ENCODE measurements at regions not wholly inside any gene's neighbourhood (a gene's known extent, or its start where the extent isn't known, plus 50 kb on each side); places are given as distances from the start of the nearest gene placed in this dataset.
A peak's percentile ranks its signal among the peaks of the same experiment; 100 is the strongest.
"Not testable (repeated sequence)": the region's sequence is repeated elsewhere in the genome, so short reads cannot be mapped to it uniquely, and the experiment has no call there.

GRCh38 chr4:57182132-57182874, 72.1 kb upstream of the IGFBP7 start:
- no peak for DNase-seq
- no peaks in the 10 kb centered on the region for H3K79me2 ChIP-seq (ENCODE audit: control insufficient read depth, insufficient read depth, low read length)
- H2BK5ac ChIP-seq (ENCODE audit: low read length) = no peak overlapping the region
- no peak overlapping the region for H4K5ac ChIP-seq (ENCODE audit: low read length)
- no peak overlapping the region for H2AK5ac ChIP-seq (ENCODE audit: low read length)
- H3K23ac ChIP-seq (ENCODE audit: low read length) = no peak overlapping the region
- no CpG with 5 or more reads among the region's 8 CpGs for WGBS (ENCODE audit: extremely low coverage, insufficient coverage, low lambda C conversion rate)
- H3K4me2 ChIP-seq (ENCODE audit: low read length) = no peak overlapping the region
- no peak overlapping the region for H2BK15ac ChIP-seq (replicated peaks; ENCODE audit: low read depth)
- no peak overlapping the region for H3K4ac ChIP-seq (ENCODE audit: low read depth, low read length)
- H3K4me1 ChIP-seq (ENCODE audit: control insufficient read depth, low read depth, low read length) = no peaks in the 10 kb centered on the region
- no peak overlapping the region for H3K27ac ChIP-seq (ENCODE audit: low read depth, low read length)
- H3K4me3 ChIP-seq (ENCODE audit: low read length) = no peak overlapping the region
- no peak overlapping the region for H3K18ac ChIP-seq (ENCODE audit: low read length)
- no peak overlapping the region for H4K8ac ChIP-seq (ENCODE audit: low read depth, low read length)
- H3K36me3 ChIP-seq (ENCODE audit: control insufficient read depth, insufficient read depth, low read length) = no peaks in the 10 kb centered on the region
- H2BK120ac ChIP-seq (ENCODE audit: low read depth, low read length) = no peak overlapping the region
- no peaks in the 10 kb centered on the region for H3K27me3 ChIP-seq (ENCODE audit: insufficient read depth, low read length, poor library complexity)
- no peak overlapping the region for H3K56ac ChIP-seq (ENCODE audit: low read length)
- no peak overlapping the region for H3K9ac ChIP-seq (ENCODE audit: low read length)
- H3K79me1 ChIP-seq (ENCODE audit: low read length) = no peaks in the 10 kb centered on the region

GRCh38 chr4:57173136-57173535, 63.0 kb upstream of the IGFBP7 start:
- not testable (repeated sequence) for H3K27me3 ChIP-seq (ENCODE audit: insufficient read depth, low read length, poor library complexity); H3K9ac ChIP-seq (ENCODE audit: low read length); H2AK5ac ChIP-seq (ENCODE audit: low read length); H3K27ac ChIP-seq (ENCODE audit: low read depth, low read length); H3K23ac ChIP-seq (ENCODE audit: low read length); H2BK15ac ChIP-seq (replicated peaks; ENCODE audit: low read depth); H3K36me3 ChIP-seq (ENCODE audit: control insufficient read depth, insufficient read depth, low read length); H3K56ac ChIP-seq (ENCODE audit: low read length); H3K4me2 ChIP-seq (ENCODE audit: low read length); H3K18ac ChIP-seq (ENCODE audit: low read length); DNase-seq; H3K4me3 ChIP-seq (ENCODE audit: low read length); H3K79me2 ChIP-seq (ENCODE audit: control insufficient read depth, insufficient read depth, low read length); H2BK120ac ChIP-seq (ENCODE audit: low read depth, low read length); H3K4ac ChIP-seq (ENCODE audit: low read depth, low read length); H3K4me1 ChIP-seq (ENCODE audit: control insufficient read depth, low read depth, low read length); H4K8ac ChIP-seq (ENCODE audit: low read depth, low read length); H2BK5ac ChIP-seq (ENCODE audit: low read length); H3K79me1 ChIP-seq (ENCODE audit: low read length); H4K5ac ChIP-seq (ENCODE audit: low read length)
- no CpG with 5 or more reads among the region's 30 CpGs for whole genome bisulfite sequencing (ENCODE audit: extremely low coverage, insufficient coverage, low lambda C conversion rate)

GRCh38 chr4:57172065-57172464, 61.9 kb upstream of the IGFBP7 start:
- H4K5ac ChIP-seq (ENCODE audit: low read length) = no peak overlapping the region
- no peak overlapping the region for H4K8ac ChIP-seq (ENCODE audit: low read depth, low read length)
- DNase-seq = no peak
- no peaks in the 10 kb centered on the region for H3K79me1 ChIP-seq (ENCODE audit: low read length)
- H3K79me2 ChIP-seq (ENCODE audit: control insufficient read depth, insufficient read depth, low read length) = no peaks in the 10 kb centered on the region
- no peaks in the 10 kb centered on the region for H3K36me3 ChIP-seq (ENCODE audit: control insufficient read depth, insufficient read depth, low read length)
- H3K27me3 ChIP-seq (ENCODE audit: insufficient read depth, low read length, poor library complexity) = no peaks in the 10 kb centered on the region
- H3K4me3 ChIP-seq (ENCODE audit: low read length) = no peak overlapping the region
- H3K23ac ChIP-seq (ENCODE audit: low read length) = no peak overlapping the region
- H2BK15ac ChIP-seq (replicated peaks; ENCODE audit: low read depth) = no peak overlapping the region
- no peak overlapping the region for H3K4me2 ChIP-seq (ENCODE audit: low read length)
- WGBS (ENCODE audit: extremely low coverage, insufficient coverage, low lambda C conversion rate) = no CpG with 5 or more reads among the region's 3 CpGs
- H3K56ac ChIP-seq (ENCODE audit: low read length) = no peak overlapping the region
- H2BK5ac ChIP-seq (ENCODE audit: low read length) = no peak overlapping the region
- no peak overlapping the region for H3K18ac ChIP-seq (ENCODE audit: low read length)
- H3K27ac ChIP-seq (ENCODE audit: low read depth, low read length) = no peak overlapping the region
- H2AK5ac ChIP-seq (ENCODE audit: low read length) = no peak overlapping the region
- H3K4ac ChIP-seq (ENCODE audit: low read depth, low read length) = no peak overlapping the region
- no peaks in the 10 kb centered on the region for H3K4me1 ChIP-seq (ENCODE audit: control insufficient read depth, low read depth, low read length)
- H3K9ac ChIP-seq (ENCODE audit: low read length) = no peak overlapping the region
- no peak overlapping the region for H2BK120ac ChIP-seq (ENCODE audit: low read depth, low read length)

GRCh38 chr4:57168982-57169381, 58.8 kb upstream of the IGFBP7 start:
- Histone ChIP-seq H3K79me2 (ENCODE audit: control insufficient read depth, insufficient read depth, low read length) (no peaks in the 10 kb centered on the region), H2BK15ac (replicated peaks; ENCODE audit: low read depth) (no peak overlapping the region), H3K36me3 (ENCODE audit: control insufficient read depth, insufficient read depth, low read length) (no peaks in the 10 kb centered on the region), H3K27me3 (ENCODE audit: insufficient read depth, low read length, poor library complexity) (no peaks in the 10 kb centered on the region), H4K8ac (ENCODE audit: low read depth, low read length) (no peak overlapping the region), H3K9ac (ENCODE audit: low read length) (no peak overlapping the region), H3K27ac (ENCODE audit: low read depth, low read length) (peak overlapping the region; percentile 33), H4K5ac (ENCODE audit: low read length) (no peak overlapping the region), H3K4me2 (ENCODE audit: low read length) (no peak overlapping the region), H3K23ac (ENCODE audit: low read length) (no peak overlapping the region), H3K4ac (ENCODE audit: low read depth, low read length) (no peak overlapping the region), H2BK120ac (ENCODE audit: low read depth, low read length) (no peak overlapping the region), H3K4me3 (ENCODE audit: low read length) (no peak overlapping the region), H3K56ac (ENCODE audit: low read length) (no peak overlapping the region), H2BK5ac (ENCODE audit: low read length) (no peak overlapping the region), H3K79me1 (ENCODE audit: low read length) (no peaks in the 10 kb centered on the region), H3K18ac (ENCODE audit: low read length) (no peak overlapping the region), H2AK5ac (ENCODE audit: low read length) (no peak overlapping the region), H3K4me1 (ENCODE audit: control insufficient read depth, low read depth, low read length) (no peaks in the 10 kb centered on the region)
- no CpG with 5 or more reads among the region's 3 CpGs for WGBS (ENCODE audit: extremely low coverage, insufficient coverage, low lambda C conversion rate)
- DNase-seq = peak; percentile 75

GRCh38 chr4:57163530-57164459, 53.6 kb upstream of the IGFBP7 start:
- no CpG with 5 or more reads among the region's 61 CpGs for WGBS (ENCODE audit: extremely low coverage, insufficient coverage, low lambda C conversion rate)
- no peak overlapping the region for H3K4ac ChIP-seq (ENCODE audit: low read depth, low read length)
- H2AK5ac ChIP-seq (ENCODE audit: low read length) = no peak overlapping the region
- no peaks in the 10 kb centered on the region for H3K36me3 ChIP-seq (ENCODE audit: control insufficient read depth, insufficient read depth, low read length)
- H3K79me1 ChIP-seq (ENCODE audit: low read length) = no peaks in the 10 kb centered on the region
- no peak overlapping the region for H3K27ac ChIP-seq (ENCODE audit: low read depth, low read length)
- no peak overlapping the region for H2BK5ac ChIP-seq (ENCODE audit: low read length)
- H2BK120ac ChIP-seq (ENCODE audit: low read depth, low read length) = no peak overlapping the region
- peak overlapping the region; percentile 70 for H3K9ac ChIP-seq (ENCODE audit: low read length)
- no peak overlapping the region for H2BK15ac ChIP-seq (replicated peaks; ENCODE audit: low read depth)
- H3K56ac ChIP-seq (ENCODE audit: low read length) = peak overlapping the region; percentile 86
- peak overlapping the region; percentile 26 for H3K4me3 ChIP-seq (ENCODE audit: low read length)
- H4K5ac ChIP-seq (ENCODE audit: low read length) = no peak overlapping the region
- no peaks in the 10 kb centered on the region for H3K27me3 ChIP-seq (ENCODE audit: insufficient read depth, low read length, poor library complexity)
- H4K8ac ChIP-seq (ENCODE audit: low read depth, low read length) = no peak overlapping the region
- H3K4me1 ChIP-seq (ENCODE audit: control insufficient read depth, low read depth, low read length) = no peaks in the 10 kb centered on the region
- no peak overlapping the region for H3K23ac ChIP-seq (ENCODE audit: low read length)
- peak; percentile 92 for DNase-seq
- no peaks in the 10 kb centered on the region for H3K79me2 ChIP-seq (ENCODE audit: control insufficient read depth, insufficient read depth, low read length)
- peak overlapping the region; percentile 84 for H3K4me2 ChIP-seq (ENCODE audit: low read length)
- peak overlapping the region; percentile 52 for H3K18ac ChIP-seq (ENCODE audit: low read length)

Data from mesendoderm (in vitro differentiated cells).